Esophagus squamous epithelium (tissue), 5 donors: ENCODE measurements at regions not wholly inside any gene's neighbourhood (a gene's known extent, or its start where the extent isn't known, plus 50 kb on each side); places are given as distances from the start of the nearest gene placed in this dataset.
A peak's percentile ranks its signal among the peaks of the same experiment; 100 is the strongest.

ENCODE experiments used
- DNase-seq: peaks from one replicate; lab custom pipeline; 2025; lab: John Stamatoyannopoulos, UW
- H3K27ac ChIP-seq, 4 donors: fragments of 200-600 bp; sonication (generic); one replicate each; pipeline ENCODE4 v1.5.1; 2016 to 2019; ENCODE audit warnings: mild to moderate bottlenecking in 1 of 4
- H3K27me3 ChIP-seq, 4 donors: fragments of 200-600 bp; sonication (generic); 1 replicate in 3 of 4; 2 replicates in 1 of 4; pipeline versions ENCODE4 v1.5.1 to v1.6.0; 2017 to 2021; ENCODE audit warnings: antibody characterized with exemption in 1 of 4
- H3K36me3 ChIP-seq, 3 donors: fragments of 200-600 bp; sonication (generic); one replicate each; pipeline ENCODE4 v1.5.1; 2016 to 2019
- H3K4me1 ChIP-seq, 3 donors: fragments of 200-600 bp; sonication (generic); one replicate each; pipeline ENCODE4 v1.5.1; 2017 to 2019
- H3K4me3 ChIP-seq, 4 donors: fragments of 200-600 bp; sonication (generic); 1 replicate in 3 of 4; 2 replicates in 1 of 4; pipeline ENCODE4 v1.5.1; 2016 to 2019; ENCODE audit warnings: mild to moderate bottlenecking in 2 of 4, moderate library complexity in 1 of 4
- H3K9me3 ChIP-seq, 3 donors: fragments of 200-600 bp; sonication (generic); one replicate each; pipeline ENCODE4 v1.5.1; 2016 to 2019
- CTCF ChIP-seq, 6 experiments: fragments of 450-650 bp in 4 of 6; fragments of 200-600 bp in 2 of 6; sonication (generic) in 2 of 6; IDR thresholded peaks; one replicate each; pipeline ENCODE4 v1.5.1; 2016 to 2019; ENCODE audit warnings: antibody characterized with exemption in 6 of 6, mild to moderate bottlenecking in 4 of 6, moderate library complexity in 4 of 6
- POLR2A ChIP-seq, 4 donors: fragments of 450-650 bp; IDR thresholded peaks; one replicate each; pipeline ENCODE4 v1.6.1; 2017; ENCODE audit warnings: antibody characterized with exemption in 4 of 4, mild to moderate bottlenecking in 4 of 4, moderate library complexity in 3 of 4
- WGBS, 2 donors: methylation state at CpG; one replicate each; pipeline ENCODE4 v1.1.5; 2018; 5-methylcytosine and 5-hydroxymethylcytosine counted together
- intact Hi-C: fragments of 100-400 bp; cut with DNase I; formaldehyde crosslinking; loops from one replicate; pipeline ENCODE4 v1.15.0; 2022
- donor health status: DM: yes; HTN: yes; CAD: no.

DNA sequence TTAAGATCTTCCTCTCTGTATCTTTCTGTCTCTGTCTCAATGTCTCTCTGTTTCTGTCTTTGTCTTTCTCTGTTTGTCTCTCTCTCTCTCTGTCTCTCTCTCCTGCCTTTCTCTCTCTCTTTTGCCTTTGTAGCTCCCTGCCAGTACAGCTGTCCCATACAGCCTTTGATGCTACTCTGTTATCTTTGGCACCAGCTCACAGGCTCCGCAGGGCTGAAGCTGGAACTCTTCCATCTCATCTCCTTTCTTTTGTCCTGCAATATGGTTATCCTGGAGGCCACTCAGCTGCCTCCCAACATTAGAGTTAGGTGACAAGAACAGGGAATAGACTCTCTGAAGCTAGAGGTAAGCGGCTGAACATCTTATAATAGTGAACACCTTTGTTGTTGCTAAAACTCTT is 354.3 kb upstream of the NEGR1 start:
- H3K27ac ChIP-seq: no peak overlapping the region
- no peaks in the 10 kb centered on the region for H3K4me1 ChIP-seq
- intact Hi-C loops: no loop called here
- no peaks in the 10 kb centered on the region for H3K9me3 ChIP-seq
- WGBS, 2 donors: 55 to 62% methylated on average over 2 of the region's 2 CpGs
- no peak for DNase-seq
- no peaks in the 10 kb centered on the region for H3K27me3 ChIP-seq
- H3K4me3 ChIP-seq: no peak overlapping the region
- no peaks in the 10 kb centered on the region for H3K36me3 ChIP-seq
- TF ChIP-seq POLR2A (IDR thresholded peaks at IDR 0.05): no peak
- no peak for TF ChIP-seq CTCF (IDR thresholded peaks at IDR 0.05)

- Histone ChIP-seq H3K9me3 (no peaks in the 10 kb centered on the region), H3K27me3 (no peaks in the 10 kb centered on the region), H3K4me3 (no peak overlapping the region), H3K27ac (no peak overlapping the region), H3K36me3 (no peaks in the 10 kb centered on the region), H3K4me1 (no peaks in the 10 kb centered on the region)
- TF ChIP-seq POLR2A (IDR thresholded peaks at IDR 0.05) (no peak), CTCF (IDR thresholded peaks at IDR 0.05) (no peak)
- WGBS, 2 donors: 64 to 72% methylated on average over 5 of the region's 5 CpGs
- intact Hi-C loops: no loop called here
- DNase-seq: no peak
Measured at GRCh38 chr1:72635719-72636118, 353.4 kb upstream of the NEGR1 start.

DNA sequence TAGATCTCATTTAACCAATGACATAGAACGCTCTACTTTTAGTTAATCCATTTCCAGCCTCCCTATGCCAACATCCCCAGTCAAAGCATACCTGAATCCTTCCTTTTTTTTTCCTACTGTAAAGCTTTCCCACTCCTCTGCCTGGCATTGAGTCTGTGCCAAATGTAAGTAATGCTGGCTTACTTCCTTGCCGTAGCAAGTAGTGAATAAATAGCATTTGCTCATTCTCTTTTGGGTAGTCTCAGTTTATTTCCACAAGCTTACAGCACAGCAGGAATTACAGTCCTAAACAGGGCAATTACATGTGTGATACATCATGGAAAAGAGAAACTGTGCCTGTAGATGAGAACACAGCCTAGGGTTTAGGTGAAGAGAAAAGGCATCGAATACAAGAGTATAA is 352.6 kb upstream of the NEGR1 start:
- 65 to 68% methylated on average over 3 of the region's 3 CpGs for WGBS, 2 donors
- no peaks in the 10 kb centered on the region for H3K36me3 ChIP-seq
- H3K4me3 ChIP-seq: no peak overlapping the region
- intact Hi-C loops: no loop called here
- no peak for DNase-seq
- no peaks in the 10 kb centered on the region for H3K4me1 ChIP-seq
- TF ChIP-seq POLR2A (IDR thresholded peaks at IDR 0.05) (no peak), CTCF (IDR thresholded peaks at IDR 0.05) (no peak)
- no peak overlapping the region for H3K27ac ChIP-seq
- H3K27me3 ChIP-seq: no peaks in the 10 kb centered on the region
- H3K9me3 ChIP-seq: no peaks in the 10 kb centered on the region

DNA sequence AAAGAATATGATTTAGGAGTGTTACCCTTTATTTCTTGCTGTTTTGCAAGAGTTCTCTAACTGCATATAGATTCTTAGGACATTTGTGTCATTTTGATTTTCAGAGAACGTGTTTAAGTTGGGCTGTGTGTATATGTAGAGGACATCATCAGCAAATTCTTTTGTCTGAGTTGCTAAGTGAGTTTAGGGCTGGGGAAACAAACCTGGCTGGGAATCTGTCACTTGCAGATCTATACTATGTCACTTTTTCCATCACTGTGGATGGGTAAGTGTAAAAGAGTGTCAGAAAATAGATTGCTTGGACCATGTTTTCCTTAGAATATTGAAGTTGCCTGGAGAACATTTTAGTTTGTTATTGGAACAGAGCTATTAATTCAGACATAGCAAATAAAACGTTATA is 349.1 kb upstream of the NEGR1 start:
- TF ChIP-seq POLR2A (IDR thresholded peaks at IDR 0.05) (no peak), CTCF (IDR thresholded peaks at IDR 0.05) (no peak)
- H3K27ac ChIP-seq: no peak overlapping the region
- no peaks in the 10 kb centered on the region for H3K4me1 ChIP-seq
- H3K4me3 ChIP-seq: no peak overlapping the region
- H3K9me3 ChIP-seq: no peaks in the 10 kb centered on the region
- H3K27me3 ChIP-seq: no peaks in the 10 kb centered on the region
- no peaks in the 10 kb centered on the region for H3K36me3 ChIP-seq
- 33 to 38% methylated on average over 2 of the region's 2 CpGs for WGBS, 2 donors
- no peak for DNase-seq
- intact Hi-C loops: no loop called here

DNA sequence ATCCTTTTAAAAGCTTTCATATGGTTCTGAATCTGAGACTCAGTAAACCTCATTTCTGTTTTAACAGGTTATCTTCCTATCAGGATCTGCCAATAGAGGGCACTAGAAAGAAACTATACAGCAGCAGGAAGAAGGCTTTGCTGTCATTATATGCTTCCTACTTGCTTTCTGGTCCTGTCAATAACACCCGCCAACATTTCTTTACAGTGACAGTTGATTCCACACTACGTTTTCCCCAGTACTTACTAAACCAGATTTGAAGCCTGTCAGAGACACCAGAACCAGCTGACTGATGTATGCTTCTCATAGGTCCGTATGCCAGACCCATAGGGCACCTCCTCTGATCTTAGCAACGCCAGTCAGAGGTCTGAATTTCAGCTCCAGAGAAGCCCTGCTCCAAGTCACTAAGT is 341.0 kb upstream of the NEGR1 start:
- H3K4me1 ChIP-seq: no peaks in the 10 kb centered on the region
- DNase-seq: no peak
- H3K27ac ChIP-seq: no peak overlapping the region
- H3K4me3 ChIP-seq: peak overlapping the region in 1 of 4 donors; percentile 57
- H3K36me3 ChIP-seq: no peaks in the 10 kb centered on the region
- peak in 4 of 6 experiments; percentile 13 to 34 (median 25) for TF ChIP-seq CTCF (IDR thresholded peaks at IDR 0.05)
- TF ChIP-seq POLR2A (IDR thresholded peaks at IDR 0.05): no peak
- 14 to 24% methylated on average over 4 of the region's 4 CpGs for WGBS, 2 donors
- intact Hi-C loops: no loop called here
- no peaks in the 10 kb centered on the region for H3K9me3 ChIP-seq
- H3K27me3 ChIP-seq: no peaks in the 10 kb centered on the region
